ENCODE measurements at regions not wholly inside any gene's neighbourhood (a gene's known extent, or its start where the extent isn't known, plus 50 kb on each side); places are given as distances from the start of the nearest gene placed in this dataset.

DNA sequence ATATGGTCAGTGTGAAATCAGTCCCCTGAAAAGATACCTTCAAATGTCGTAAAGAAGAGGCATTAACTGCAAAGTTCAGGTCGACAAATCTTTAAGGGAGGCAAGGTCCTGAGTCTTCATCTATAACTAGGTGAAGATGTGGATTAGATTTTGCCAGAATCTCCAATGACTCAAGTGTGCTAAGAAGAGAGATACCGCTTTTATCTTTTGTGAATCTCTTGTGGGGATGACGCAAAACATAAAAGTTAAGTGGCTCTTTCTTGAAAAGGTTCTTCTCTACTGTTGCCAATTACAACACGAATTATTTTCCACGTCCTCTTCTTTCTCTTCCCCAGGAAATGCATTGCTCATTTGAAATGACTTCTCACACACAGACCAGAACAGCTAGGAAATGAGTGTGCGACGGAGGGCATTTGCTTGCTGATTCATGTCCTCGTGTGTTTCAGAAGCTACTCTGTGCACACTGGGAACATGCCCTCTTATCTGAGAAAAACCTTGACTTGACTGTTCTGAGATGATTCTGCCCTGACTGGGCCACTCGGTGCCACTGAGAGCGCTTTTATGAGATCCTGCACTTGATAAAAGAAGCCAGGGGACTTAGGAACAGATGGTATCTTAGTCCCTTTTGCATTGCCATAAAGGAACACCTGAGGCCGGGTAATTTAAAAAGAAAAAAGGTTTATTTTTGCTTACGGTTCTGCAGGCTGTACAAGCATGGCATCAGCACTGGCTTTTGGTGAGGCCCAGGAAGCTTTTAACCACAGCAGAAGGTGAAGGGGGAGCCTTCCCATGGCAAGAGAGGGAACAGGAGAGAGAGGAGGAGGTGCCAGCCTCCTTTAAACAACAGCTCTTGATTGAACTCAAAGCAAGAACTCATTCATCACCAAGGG lies 169.5 kb upstream of the PFKP start:
- TF ChIP-seq, protein P1, sequence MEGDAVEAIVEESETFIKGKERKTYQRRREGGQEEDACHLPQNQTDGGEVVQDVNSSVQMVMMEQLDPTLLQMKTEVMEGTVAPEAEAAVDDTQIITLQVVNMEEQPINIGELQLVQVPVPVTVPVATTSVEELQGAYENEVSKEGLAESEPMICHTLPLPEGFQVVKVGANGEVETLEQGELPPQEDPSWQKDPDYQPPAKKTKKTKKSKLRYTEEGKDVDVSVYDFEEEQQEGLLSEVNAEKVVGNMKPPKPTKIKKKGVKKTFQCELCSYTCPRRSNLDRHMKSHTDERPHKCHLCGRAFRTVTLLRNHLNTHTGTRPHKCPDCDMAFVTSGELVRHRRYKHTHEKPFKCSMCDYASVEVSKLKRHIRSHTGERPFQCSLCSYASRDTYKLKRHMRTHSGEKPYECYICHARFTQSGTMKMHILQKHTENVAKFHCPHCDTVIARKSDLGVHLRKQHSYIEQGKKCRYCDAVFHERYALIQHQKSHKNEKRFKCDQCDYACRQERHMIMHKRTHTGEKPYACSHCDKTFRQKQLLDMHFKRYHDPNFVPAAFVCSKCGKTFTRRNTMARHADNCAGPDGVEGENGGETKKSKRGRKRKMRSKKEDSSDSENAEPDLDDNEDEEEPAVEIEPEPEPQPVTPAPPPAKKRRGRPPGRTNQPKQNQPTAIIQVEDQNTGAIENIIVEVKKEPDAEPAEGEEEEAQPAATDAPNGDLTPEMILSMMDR (IDR thresholded peaks at IDR 0.05) = no peak
- TF ChIP-seq POLR2A (IDR thresholded peaks at IDR 0.05) = no peak
